ENCODE measurements at regions not wholly inside any gene's neighbourhood (a gene's known extent, or its start where the extent isn't known, plus 50 kb on each side); places are given as distances from the start of the nearest gene placed in this dataset.

- TF ChIP-seq CTCF (IDR thresholded peaks at IDR 0.05; ENCODE audit: borderline replicate concordance, insufficient read depth, low read depth, low read length) = no peak
- H3K4me3 ChIP-seq (ENCODE audit: low read depth, low read length) = no peak overlapping the region
These were observed 105.9 kb upstream of the ATF7IP start for GRCh38 chr12:14259481-14260010.

- H3K4me3 ChIP-seq (ENCODE audit: low read depth, low read length) = no peak overlapping the region
- no peak for TF ChIP-seq CTCF (IDR thresholded peaks at IDR 0.05; ENCODE audit: borderline replicate concordance, insufficient read depth, low read depth, low read length)
These were observed 105.2 kb upstream of the ATF7IP start for GRCh38 chr12:14260011-14260993.

GRCh38 chr12:14261096-14261495 is 104.4 kb upstream of the ATF7IP start:
- no peak overlapping the region for H3K4me3 ChIP-seq (ENCODE audit: low read depth, low read length)
- TF ChIP-seq CTCF (IDR thresholded peaks at IDR 0.05; ENCODE audit: borderline replicate concordance, insufficient read depth, low read depth, low read length) = no peak

- TF ChIP-seq CTCF (IDR thresholded peaks at IDR 0.05; ENCODE audit: borderline replicate concordance, insufficient read depth, low read depth, low read length) = no peak
- H3K4me3 ChIP-seq (ENCODE audit: low read depth, low read length) = no peak overlapping the region
These were observed 103.6 kb upstream of the ATF7IP start for GRCh38 chr12:14261861-14262260.

GRCh38 chr12:14262771-14263511 is 102.5 kb upstream of the ATF7IP start:
- H3K4me3 ChIP-seq (ENCODE audit: low read depth, low read length) = no peak overlapping the region
- no peak for TF ChIP-seq CTCF (IDR thresholded peaks at IDR 0.05; ENCODE audit: borderline replicate concordance, insufficient read depth, low read depth, low read length)

GRCh38 chr12:14263742-14264141 is 101.7 kb upstream of the ATF7IP start:
- H3K4me3 ChIP-seq (ENCODE audit: low read depth, low read length) = no peak overlapping the region
- no peak for TF ChIP-seq CTCF (IDR thresholded peaks at IDR 0.05; ENCODE audit: borderline replicate concordance, insufficient read depth, low read depth, low read length)
